ENCODE measurements at regions not wholly inside any gene's neighbourhood (a gene's known extent, or its start where the extent isn't known, plus 50 kb on each side); places are given as distances from the start of the nearest gene placed in this dataset.
A peak's percentile ranks its signal among the peaks of the same experiment; 100 is the strongest.

DNA sequence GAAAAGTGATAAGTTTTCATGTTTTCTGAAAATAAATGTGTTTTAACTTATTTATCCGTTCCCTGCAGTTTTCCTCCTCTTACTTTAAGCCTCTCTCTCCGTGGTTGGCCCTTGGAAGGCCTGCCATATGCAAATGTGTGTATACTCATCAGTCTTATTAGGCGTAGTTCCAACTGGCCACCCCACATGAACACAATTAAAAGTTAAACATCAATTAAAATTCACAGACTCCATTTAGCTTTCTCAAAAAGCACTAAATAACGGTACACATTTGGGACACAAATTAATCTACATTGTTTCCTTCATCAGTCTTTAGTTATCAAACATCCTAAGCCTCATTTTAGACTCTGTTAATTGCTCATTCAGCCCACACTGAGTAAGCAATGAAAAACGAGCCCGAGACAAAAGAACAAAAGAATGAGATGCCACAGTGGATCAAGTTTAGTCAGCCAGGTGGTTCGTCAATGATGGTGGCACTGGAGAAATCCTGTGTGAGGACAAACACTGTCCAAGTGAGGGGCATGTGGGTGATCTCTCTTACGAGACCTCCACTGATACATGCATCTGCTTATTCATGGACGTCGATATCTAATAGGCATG, 76.0 kb upstream of the TMCC3 start:
- no peak for DNase-seq (ENCODE audit: low read depth)
- no peak for TF ChIP-seq CTCF (IDR thresholded peaks at IDR 0.05; ENCODE audit: insufficient read depth, low read depth, low read length)
- no peak overlapping the region for H3K4me3 ChIP-seq (ENCODE audit: low read depth, low read length)

GRCh38 chr12:94725375-94726168, 75.2 kb upstream of the TMCC3 start:
- H3K4me3 ChIP-seq (ENCODE audit: low read depth, low read length) = no peak overlapping the region
- peak; percentile 53 for DNase-seq (ENCODE audit: low read depth)
- TF ChIP-seq CTCF (IDR thresholded peaks at IDR 0.05; ENCODE audit: insufficient read depth, low read depth, low read length) = peak; percentile 46

GRCh38 chr12:94722664-94723063, 72.3 kb upstream of the TMCC3 start:
- H3K4me3 ChIP-seq (ENCODE audit: low read depth, low read length) = no peak overlapping the region
- no peak for DNase-seq (ENCODE audit: low read depth)
- TF ChIP-seq CTCF (IDR thresholded peaks at IDR 0.05; ENCODE audit: insufficient read depth, low read depth, low read length) = no peak

DNA sequence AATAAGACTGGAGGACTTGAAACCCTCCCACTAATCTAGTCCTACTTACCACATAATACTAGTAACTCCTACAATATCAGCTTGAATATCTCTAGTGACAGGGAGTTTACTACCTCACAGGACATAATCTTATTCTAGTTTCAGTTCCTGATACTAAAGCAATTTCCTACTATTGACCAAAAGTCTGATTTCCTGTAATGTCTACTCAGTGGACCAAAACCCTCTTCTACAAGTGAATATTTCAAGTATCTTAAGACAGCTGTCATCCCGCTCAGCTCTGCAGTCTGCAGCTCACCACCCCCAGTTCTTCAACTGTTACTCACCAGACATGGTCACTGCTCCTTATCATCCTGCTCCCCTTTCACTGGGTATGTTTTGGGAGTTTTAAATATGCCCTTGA, 70.8 kb upstream of the TMCC3 start:
- no peak for TF ChIP-seq CTCF (IDR thresholded peaks at IDR 0.05; ENCODE audit: insufficient read depth, low read depth, low read length)
- H3K4me3 ChIP-seq (ENCODE audit: low read depth, low read length) = no peak overlapping the region
- no peak for DNase-seq (ENCODE audit: low read depth)

GRCh38 chr12:94718114-94718513, 67.8 kb upstream of the TMCC3 start:
- TF ChIP-seq CTCF (IDR thresholded peaks at IDR 0.05; ENCODE audit: insufficient read depth, low read depth, low read length) = no peak
- no peak overlapping the region for H3K4me3 ChIP-seq (ENCODE audit: low read depth, low read length)
- DNase-seq (ENCODE audit: low read depth) = peak; percentile 65

GRCh38 chr12:94717656-94718055, 67.3 kb upstream of the TMCC3 start:
- DNase-seq (ENCODE audit: low read depth) = no peak
- TF ChIP-seq CTCF (IDR thresholded peaks at IDR 0.05; ENCODE audit: insufficient read depth, low read depth, low read length) = no peak
- H3K4me3 ChIP-seq (ENCODE audit: low read depth, low read length) = no peak overlapping the region
